ENCODE measurements at regions not wholly inside any gene's neighbourhood (a gene's known extent, or its start where the extent isn't known, plus 50 kb on each side); places are given as distances from the start of the nearest gene placed in this dataset.

- Histone ChIP-seq H3K36me3 (no peaks in the 10 kb centered on the region), H3K27me3 (no peaks in the 10 kb centered on the region), H3K4me1 (no peaks in the 10 kb centered on the region), H3K9me3 (no peaks in the 10 kb centered on the region), H3K4me3 (no peak overlapping the region), H3K27ac (no peak overlapping the region)
- TF ChIP-seq POLR2AphosphoS5 (IDR thresholded peaks at IDR 0.05), result no peak
- TF ChIP-seq, protein P1, sequence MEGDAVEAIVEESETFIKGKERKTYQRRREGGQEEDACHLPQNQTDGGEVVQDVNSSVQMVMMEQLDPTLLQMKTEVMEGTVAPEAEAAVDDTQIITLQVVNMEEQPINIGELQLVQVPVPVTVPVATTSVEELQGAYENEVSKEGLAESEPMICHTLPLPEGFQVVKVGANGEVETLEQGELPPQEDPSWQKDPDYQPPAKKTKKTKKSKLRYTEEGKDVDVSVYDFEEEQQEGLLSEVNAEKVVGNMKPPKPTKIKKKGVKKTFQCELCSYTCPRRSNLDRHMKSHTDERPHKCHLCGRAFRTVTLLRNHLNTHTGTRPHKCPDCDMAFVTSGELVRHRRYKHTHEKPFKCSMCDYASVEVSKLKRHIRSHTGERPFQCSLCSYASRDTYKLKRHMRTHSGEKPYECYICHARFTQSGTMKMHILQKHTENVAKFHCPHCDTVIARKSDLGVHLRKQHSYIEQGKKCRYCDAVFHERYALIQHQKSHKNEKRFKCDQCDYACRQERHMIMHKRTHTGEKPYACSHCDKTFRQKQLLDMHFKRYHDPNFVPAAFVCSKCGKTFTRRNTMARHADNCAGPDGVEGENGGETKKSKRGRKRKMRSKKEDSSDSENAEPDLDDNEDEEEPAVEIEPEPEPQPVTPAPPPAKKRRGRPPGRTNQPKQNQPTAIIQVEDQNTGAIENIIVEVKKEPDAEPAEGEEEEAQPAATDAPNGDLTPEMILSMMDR (IDR thresholded peaks at IDR 0.05), result no peak
- no peak for TF ChIP-seq POLR2A (IDR thresholded peaks at IDR 0.05)
- intact Hi-C loops (cut with DNase I; ENCODE audit: low total_unique reads), result no loop called here
- no peak for DNase-seq (ENCODE audit: low spot score in 2 of 2)
Measured at GRCh38 chr15:58235961-58236360, 97.8 kb downstream of the AQP9 start.

DNA sequence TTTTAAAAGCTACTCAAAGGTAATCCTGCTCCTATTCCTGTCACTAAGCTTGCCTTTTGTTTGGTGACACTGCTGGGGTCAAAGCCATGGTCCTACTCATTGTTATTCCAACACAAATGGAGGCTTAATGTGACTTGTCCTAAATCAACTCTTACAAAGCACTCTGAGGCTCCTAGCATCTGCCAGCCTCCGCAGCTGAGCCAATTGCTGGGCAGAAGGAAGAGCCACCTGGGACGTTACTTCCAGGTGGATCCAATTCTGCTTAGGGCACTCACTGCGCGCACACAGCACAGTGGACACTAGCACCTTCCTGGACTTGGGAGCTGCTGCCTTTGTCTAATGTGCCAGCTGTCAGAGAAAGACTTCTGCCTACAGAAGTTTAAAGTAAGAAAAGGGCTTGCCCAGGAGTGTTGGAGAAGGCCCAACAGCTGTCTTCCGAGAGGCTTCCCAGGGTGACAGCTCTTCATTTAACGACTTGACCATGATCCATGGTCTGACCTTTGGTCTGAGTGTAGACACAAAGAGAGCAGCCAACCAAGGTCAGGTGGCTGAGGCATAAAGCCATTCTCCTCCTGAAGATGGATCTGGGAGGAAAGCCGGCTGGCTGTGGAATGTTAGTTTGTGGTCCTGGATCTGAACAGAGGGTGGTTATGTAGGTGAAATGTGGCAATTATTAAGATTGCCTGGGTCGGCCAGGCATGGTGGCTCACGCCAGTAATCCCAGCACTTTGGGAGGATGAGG lies 102.2 kb downstream of the AQP9 start:
- intact Hi-C loops (cut with DNase I; ENCODE audit: low total_unique reads), result no loop called here
- TF ChIP-seq, protein P1 (IDR thresholded peaks at IDR 0.05), result no peak
- TF ChIP-seq POLR2A (IDR thresholded peaks at IDR 0.05) (no peak), POLR2AphosphoS5 (IDR thresholded peaks at IDR 0.05) (no peak)
- Histone ChIP-seq H3K36me3 (no peaks in the 10 kb centered on the region), H3K27me3 (no peaks in the 10 kb centered on the region), H3K4me3 (no peak overlapping the region), H3K4me1 (no peaks in the 10 kb centered on the region), H3K9me3 (no peaks in the 10 kb centered on the region), H3K27ac (peak overlapping the region; percentile 2 to 38)
- no peak for DNase-seq (ENCODE audit: low spot score in 2 of 2)

DNA sequence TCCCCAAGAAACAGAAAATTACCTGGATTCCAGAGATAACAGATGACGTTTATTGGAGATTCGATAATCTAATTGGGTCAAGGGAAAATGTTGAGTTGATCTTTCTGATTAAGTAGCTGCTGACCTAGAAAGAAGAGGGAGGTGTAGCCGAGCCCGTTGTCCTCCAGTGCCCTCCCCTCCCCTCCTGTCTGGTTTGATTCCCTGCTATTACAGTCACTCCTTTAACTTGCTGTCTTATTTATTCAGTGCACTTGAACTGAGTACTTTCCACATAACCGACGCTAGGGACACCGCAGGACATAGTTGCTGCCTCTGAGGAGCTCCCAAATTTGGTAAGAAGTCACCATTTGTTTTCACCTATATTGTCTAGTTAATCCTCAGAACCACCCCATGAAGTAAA lies 103.7 kb downstream of the AQP9 start:
- no peak overlapping the region for H3K4me3 ChIP-seq
- H3K4me1 ChIP-seq, result no peaks in the 10 kb centered on the region
- TF ChIP-seq POLR2AphosphoS5 (IDR thresholded peaks at IDR 0.05) (no peak), POLR2A (IDR thresholded peaks at IDR 0.05) (no peak)
- TF ChIP-seq, protein P1 (IDR thresholded peaks at IDR 0.05), result no peak
- intact Hi-C loops (cut with DNase I; ENCODE audit: low total_unique reads), result no loop called here
- DNase-seq (ENCODE audit: low spot score in 2 of 2), result no peak
- no peak overlapping the region for H3K27ac ChIP-seq
- H3K9me3 ChIP-seq, result no peaks in the 10 kb centered on the region
- H3K27me3 ChIP-seq, result no peaks in the 10 kb centered on the region
- no peaks in the 10 kb centered on the region for H3K36me3 ChIP-seq

- TF ChIP-seq, protein P1 (IDR thresholded peaks at IDR 0.05), result no peak
- TF ChIP-seq POLR2AphosphoS5 (IDR thresholded peaks at IDR 0.05) (no peak), POLR2A (IDR thresholded peaks at IDR 0.05) (no peak)
- H3K4me1 ChIP-seq, result no peaks in the 10 kb centered on the region
- DNase-seq (ENCODE audit: low spot score in 2 of 2), result no peak
- intact Hi-C loops (cut with DNase I; ENCODE audit: low total_unique reads), result no loop called here
- no peak overlapping the region for H3K4me3 ChIP-seq
- H3K9me3 ChIP-seq, result no peaks in the 10 kb centered on the region
- no peaks in the 10 kb centered on the region for H3K27me3 ChIP-seq
- H3K27ac ChIP-seq, result no peak overlapping the region
- no peaks in the 10 kb centered on the region for H3K36me3 ChIP-seq
Measured at GRCh38 chr15:58243070-58243469, 104.9 kb downstream of the AQP9 start.

- Histone ChIP-seq H3K27ac (no peak overlapping the region), H3K36me3 (no peaks in the 10 kb centered on the region), H3K4me1 (no peaks in the 10 kb centered on the region), H3K4me3 (no peak overlapping the region), H3K9me3 (no peaks in the 10 kb centered on the region), H3K27me3 (no peaks in the 10 kb centered on the region)
- TF ChIP-seq, protein P1 (IDR thresholded peaks at IDR 0.05), result no peak
- no peak for TF ChIP-seq POLR2AphosphoS5 (IDR thresholded peaks at IDR 0.05)
- TF ChIP-seq POLR2A (IDR thresholded peaks at IDR 0.05), result no peak
- no peak for DNase-seq (ENCODE audit: low spot score in 2 of 2)
- intact Hi-C loops (cut with DNase I; ENCODE audit: low total_unique reads), result no loop called here
Measured at GRCh38 chr15:58244536-58244935, 106.4 kb downstream of the AQP9 start.

Data from breast epithelium (tissue), 4 donors.